GM12874 (cell line): ENCODE measurements at regions not wholly inside any gene's neighbourhood (a gene's known extent, or its start where the extent isn't known, plus 50 kb on each side); places are given as distances from the start of the nearest gene placed in this dataset.

Experiments used
- TF ChIP-seq, protein P1 (sequence below): IDR thresholded peaks from 2 replicates; pipeline ENCODE4 v1.5.1; 2011; ENCODE audit warnings: low read depth, mild to moderate bottlenecking, control low read depth, low read length, moderate library complexity; ENCODE audit not compliant: insufficient read depth

- TF ChIP-seq, protein P1, sequence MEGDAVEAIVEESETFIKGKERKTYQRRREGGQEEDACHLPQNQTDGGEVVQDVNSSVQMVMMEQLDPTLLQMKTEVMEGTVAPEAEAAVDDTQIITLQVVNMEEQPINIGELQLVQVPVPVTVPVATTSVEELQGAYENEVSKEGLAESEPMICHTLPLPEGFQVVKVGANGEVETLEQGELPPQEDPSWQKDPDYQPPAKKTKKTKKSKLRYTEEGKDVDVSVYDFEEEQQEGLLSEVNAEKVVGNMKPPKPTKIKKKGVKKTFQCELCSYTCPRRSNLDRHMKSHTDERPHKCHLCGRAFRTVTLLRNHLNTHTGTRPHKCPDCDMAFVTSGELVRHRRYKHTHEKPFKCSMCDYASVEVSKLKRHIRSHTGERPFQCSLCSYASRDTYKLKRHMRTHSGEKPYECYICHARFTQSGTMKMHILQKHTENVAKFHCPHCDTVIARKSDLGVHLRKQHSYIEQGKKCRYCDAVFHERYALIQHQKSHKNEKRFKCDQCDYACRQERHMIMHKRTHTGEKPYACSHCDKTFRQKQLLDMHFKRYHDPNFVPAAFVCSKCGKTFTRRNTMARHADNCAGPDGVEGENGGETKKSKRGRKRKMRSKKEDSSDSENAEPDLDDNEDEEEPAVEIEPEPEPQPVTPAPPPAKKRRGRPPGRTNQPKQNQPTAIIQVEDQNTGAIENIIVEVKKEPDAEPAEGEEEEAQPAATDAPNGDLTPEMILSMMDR, result no peak
These were observed 95.3 kb upstream of the SNX9 start for GRCh38 chr6:157727629-157728182.

- TF ChIP-seq, protein P1, result no peak
These were observed 94.7 kb upstream of the SNX9 start for GRCh38 chr6:157728183-157728881.

GRCh38 chr6:157731221-157731620 is 91.8 kb upstream of the SNX9 start:
- TF ChIP-seq, protein P1, result no peak

DNA sequence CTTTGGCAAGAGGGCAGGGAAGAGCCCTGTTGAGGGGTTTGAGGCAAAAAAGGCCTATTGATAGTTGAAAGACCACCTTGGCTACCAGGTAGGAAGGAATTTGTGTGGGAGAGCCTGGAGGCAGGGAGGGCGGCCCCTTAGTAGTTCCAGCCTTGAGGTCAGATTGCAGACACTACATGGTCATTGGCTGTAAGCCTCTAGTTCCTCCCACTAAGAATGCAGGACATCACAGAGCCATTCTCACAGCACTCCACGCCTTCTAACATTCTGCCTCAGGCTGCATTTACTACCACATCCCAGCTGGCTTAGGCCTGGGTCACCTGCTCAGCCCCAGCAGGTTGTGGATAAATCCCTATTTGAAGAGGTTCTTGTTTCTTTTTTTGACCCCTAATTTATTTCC is 91.0 kb upstream of the SNX9 start:
- TF ChIP-seq, protein P1, result no peak

DNA sequence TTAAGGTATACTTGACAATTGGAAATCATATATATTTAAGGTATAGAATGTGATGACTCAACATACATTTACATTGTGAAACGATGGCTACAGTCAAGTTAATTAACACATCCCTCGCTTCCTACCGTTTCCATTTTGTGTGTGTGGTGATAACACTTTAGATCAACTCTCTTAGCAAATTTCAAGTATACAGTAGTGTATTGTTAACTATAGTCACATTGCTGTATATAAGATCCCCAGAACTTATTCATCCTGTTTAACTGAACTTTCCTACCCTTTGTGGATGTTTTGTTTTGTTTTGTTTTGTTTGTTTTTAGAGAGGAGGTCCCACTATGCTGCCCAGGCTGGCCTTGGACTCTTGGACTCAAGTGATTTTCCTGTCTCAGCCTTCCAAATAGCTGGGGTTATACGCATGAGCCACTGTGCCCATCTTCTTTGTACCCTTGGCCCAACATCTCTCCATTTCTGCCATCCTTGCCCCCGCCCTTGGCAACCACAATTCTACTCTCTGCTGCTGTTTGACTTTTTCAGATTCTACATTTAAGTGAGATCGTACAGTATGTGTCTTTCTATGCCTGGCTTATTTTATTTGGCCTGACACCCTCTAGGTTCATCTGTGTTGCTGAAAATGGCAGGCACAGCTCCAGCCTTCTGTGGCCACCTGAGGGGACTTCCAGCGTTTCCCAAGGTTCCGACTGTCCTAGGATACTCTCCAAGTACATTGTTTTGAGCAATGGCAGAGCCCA is 90.5 kb upstream of the SNX9 start:
- TF ChIP-seq, protein P1, result no peak

DNA sequence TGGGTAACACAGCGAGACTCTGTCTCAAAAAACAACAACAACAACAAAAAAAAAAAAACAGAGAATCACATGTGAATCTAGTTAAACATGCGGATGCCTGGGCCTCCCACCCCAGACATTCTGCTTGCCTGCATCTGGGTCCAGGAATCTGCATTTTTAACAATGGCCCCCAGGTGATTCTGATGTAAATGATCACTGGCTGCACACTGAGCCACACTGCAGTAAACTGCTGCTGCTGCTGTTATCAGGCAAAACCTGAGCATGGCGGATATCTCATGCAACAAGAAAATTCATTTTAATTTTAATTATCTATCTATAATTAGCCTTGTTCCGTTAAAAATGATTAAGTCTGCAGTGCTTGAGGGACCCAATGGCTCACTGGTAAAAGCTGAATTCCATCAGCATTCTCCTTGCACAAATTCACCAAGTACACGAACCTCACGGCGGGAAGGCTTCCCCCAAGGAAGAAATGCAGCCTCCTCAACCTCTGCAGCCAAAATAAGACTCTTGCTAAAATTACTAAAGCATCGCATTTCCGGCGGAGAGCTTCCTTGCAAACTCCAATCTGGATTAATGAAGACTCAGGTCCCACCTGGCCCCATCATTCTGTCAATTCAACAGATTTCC is 81.6 kb upstream of the SNX9 start:
- TF ChIP-seq, protein P1, result no peak

DNA sequence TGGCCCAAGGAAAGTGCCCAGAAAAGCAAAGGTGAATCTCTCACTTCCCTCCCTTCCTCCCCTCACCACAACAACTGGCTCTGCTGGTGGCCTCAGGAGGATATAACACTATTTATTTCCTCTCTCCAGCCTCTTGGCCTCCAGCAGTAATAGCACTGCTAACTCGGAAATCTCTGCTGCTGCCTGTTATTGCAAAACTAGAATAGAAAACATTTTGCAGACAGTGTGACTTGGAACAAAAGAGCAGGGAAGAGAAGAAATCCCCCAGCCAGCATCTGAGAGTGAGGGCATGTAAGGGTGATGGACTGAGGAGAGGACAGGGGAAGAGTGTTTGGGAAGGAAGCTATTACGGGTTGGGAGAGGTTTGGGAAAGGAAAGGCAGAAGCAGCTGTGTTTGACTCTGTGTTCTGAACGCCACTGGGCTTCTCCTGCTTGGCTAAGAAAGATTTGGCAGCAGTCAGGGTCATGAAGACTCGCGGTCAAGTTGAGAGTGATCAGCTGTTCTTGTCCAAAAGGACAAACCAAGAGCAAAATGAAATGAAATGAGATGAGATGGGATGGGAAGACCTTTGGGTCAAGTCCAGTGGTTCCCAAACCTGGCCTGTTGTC is 81.0 kb upstream of the SNX9 start:
- TF ChIP-seq, protein P1, result no peak
